GM08714 (cell line): ENCODE measurements at regions not wholly inside any gene's neighbourhood (a gene's known extent, or its start where the extent isn't known, plus 50 kb on each side); places are given as distances from the start of the nearest gene placed in this dataset.

ENCODE experiments used
- H3K4me3 ChIP-seq: fragments of 200-500 bp; sonication (Bioruptor generic); 2 replicates; pipeline ENCODE4 v1.5.1; 2014; ENCODE audit warnings: mild to moderate bottlenecking, low read length, inconsistent platforms
- ZNF274 ChIP-seq: IDR thresholded peaks from 2 replicates; pipeline ENCODE4 v1.6.1; 2012; ENCODE audit warnings: mild to moderate bottlenecking, low read depth, low read length

- no peak for TF ChIP-seq ZNF274
- H3K4me3 ChIP-seq, result no peak overlapping the region
Observed at GRCh38 chr4:163795885-163796284, 301.4 kb downstream of the TMA16 start.

GRCh38 chr4:163804001-163804400 is 309.5 kb downstream of the TMA16 start:
- TF ChIP-seq ZNF274, result no peak

GRCh38 chr4:163806653-163807052 is 312.2 kb downstream of the TMA16 start:
- no peak for TF ChIP-seq ZNF274
- H3K4me3 ChIP-seq, result no peak overlapping the region

More at GRCh38 chr4:163804001-163804400, 309.5 kb downstream of the TMA16 start:
- no peak overlapping the region for H3K4me3 ChIP-seq

GRCh38 chr4:163808011-163808410 is 313.5 kb downstream of the TMA16 start:
- no peak for TF ChIP-seq ZNF274
- H3K4me3 ChIP-seq, result no peak overlapping the region

- H3K4me3 ChIP-seq, result no peak overlapping the region
- TF ChIP-seq ZNF274, result no peak
Observed at GRCh38 chr4:163810755-163811154, 316.3 kb downstream of the TMA16 start.

DNA sequence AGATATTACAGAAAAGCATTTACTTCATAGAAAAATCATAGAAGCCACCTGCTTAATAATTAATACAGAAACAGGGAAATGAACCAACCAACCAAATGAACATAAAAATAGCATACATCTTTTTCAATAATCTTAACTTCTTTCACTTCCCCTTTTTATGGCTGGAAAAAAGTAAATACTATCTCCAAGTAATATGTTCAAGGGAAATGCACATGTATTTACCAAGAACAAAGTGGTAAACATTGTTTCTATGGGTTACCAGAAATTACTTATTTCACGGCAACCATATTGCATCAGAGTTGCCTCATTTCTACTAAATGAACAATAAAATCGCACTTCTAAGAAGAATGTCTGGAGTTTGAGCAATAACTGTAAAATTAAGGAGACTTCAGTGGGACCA is 321.3 kb downstream of the TMA16 start:
- no peak overlapping the region for H3K4me3 ChIP-seq
- TF ChIP-seq ZNF274, result no peak

DNA sequence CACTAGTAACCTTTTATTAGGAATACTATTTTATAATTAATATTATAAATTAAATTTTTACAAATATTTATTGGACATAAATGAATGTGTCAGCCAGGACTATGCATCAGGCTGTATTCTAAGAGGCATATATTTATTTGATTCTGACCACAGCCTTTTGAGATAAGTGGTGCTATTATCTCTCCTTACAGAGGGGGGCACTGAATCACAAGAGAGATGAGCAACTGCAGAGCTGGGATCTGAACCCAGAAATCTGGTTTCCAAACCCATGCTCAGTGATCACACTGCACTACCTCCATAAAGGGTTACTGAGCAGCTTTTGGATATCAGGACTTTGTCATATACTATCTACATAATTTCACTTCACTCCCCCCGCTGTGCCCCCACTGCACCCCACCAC is 322.0 kb downstream of the TMA16 start:
- no peak for TF ChIP-seq ZNF274

DNA sequence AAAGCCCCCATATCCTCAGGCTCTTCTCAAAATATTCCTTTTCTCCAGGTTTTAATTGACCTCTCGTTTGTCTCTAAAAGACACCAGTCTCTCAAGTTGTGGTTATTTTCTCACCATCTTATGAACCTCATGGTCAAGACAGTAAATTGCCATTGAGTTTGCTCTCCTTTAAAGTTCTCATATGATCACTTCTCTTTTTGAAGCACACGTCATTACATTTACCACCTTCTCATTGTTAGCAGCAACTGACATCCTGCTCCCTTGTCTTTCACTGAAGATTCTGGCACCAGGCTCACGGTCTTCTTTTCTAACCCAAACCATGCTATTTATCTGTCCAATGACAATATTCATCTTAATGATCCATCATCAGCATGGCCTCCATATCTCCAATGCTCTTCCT is 324.2 kb downstream of the TMA16 start:
- no peak overlapping the region for H3K4me3 ChIP-seq
- TF ChIP-seq ZNF274, result no peak

More for the DNA sequence above, 322.0 kb downstream of the TMA16 start:
- no peak overlapping the region for H3K4me3 ChIP-seq

- H3K4me3 ChIP-seq, result no peak overlapping the region
- TF ChIP-seq ZNF274, result no peak
Observed at GRCh38 chr4:163833669-163834068, 339.2 kb downstream of the TMA16 start.

DNA sequence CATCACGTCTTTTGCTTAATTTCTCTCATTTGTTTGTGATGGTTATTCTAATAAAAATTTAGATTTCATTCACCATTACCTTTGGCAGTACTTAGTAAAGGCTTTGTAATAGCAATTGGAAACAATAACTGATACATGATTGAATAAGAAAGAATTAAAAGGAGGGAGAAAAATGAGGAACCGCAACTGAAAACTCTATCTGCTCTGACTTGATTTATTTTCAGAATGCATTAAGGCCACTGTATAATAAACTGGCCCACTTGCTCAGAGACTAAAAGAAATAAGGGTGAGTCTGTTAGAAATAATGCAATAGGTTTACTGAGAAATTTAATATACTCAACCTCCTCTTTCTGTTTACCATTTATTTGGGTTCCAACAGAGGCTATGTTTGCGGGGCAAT is 351.5 kb downstream of the TMA16 start:
- no peak for TF ChIP-seq ZNF274
- H3K4me3 ChIP-seq, result no peak overlapping the region

- H3K4me3 ChIP-seq, result no peak overlapping the region
- TF ChIP-seq ZNF274, result no peak
Observed at GRCh38 chr4:163852246-163852645, 357.8 kb downstream of the TMA16 start.

DNA sequence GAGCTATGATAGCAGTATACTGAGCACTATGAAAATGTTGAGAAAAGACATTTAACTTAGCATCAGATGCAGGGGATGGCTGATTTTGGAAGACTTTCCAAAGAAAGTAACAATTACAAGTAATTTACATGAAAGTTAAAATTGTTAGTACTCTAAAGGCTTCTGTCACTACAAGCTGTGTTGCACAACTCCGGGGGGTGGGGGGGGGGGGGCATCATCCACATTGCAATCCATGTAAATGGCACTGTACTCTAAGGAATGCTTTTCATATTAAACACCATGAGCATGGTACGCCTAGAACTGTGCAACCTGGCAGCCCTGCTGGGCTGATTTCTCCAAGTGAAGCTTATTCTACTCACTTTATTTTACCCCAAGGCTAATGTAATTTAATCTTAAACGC is 363.4 kb downstream of the TMA16 start:
- H3K4me3 ChIP-seq, result no peak overlapping the region
- no peak for TF ChIP-seq ZNF274

- no peak for TF ChIP-seq ZNF274
- H3K4me3 ChIP-seq, result no peak overlapping the region
Observed at GRCh38 chr4:163858515-163858914, 364.0 kb downstream of the TMA16 start.

DNA sequence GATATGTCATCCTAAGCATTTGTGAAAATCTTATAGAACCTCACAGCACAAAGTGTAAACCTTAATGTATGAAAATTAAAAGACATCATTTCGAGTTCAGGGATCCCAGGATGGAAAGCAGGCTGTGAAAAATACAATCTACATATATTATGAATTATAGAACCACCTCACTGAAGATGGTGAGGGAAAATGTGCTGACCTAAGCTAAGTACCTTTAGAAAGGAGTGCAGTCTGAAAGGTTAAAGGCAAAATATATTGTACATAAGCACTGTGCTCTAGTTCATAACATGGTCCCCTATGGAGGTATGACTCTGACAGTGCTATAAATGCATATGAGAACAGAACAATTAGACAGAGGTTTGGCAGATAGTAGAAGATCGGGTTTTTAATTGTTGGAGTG is 368.6 kb downstream of the TMA16 start:
- H3K4me3 ChIP-seq, result no peak overlapping the region
- TF ChIP-seq ZNF274, result no peak

DNA sequence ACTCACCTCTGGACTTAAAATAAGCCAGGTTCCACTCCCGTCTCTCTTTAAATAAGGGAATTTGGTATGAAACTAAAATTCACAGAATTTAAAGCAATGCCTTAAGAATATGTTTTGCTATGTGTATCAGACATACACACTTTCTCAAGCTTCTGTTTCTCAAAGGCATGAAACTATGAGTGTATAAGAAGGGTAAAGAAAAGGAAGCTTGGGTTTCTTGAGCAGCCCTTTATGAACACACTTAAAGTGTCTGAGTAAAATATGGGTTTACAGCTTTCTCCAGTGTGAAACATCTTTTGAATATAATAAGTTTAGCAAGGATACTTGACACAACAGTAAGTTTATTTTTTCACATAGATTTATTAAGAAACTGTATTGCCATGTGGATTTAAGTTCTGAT is 370.5 kb downstream of the TMA16 start:
- TF ChIP-seq ZNF274, result no peak

DNA sequence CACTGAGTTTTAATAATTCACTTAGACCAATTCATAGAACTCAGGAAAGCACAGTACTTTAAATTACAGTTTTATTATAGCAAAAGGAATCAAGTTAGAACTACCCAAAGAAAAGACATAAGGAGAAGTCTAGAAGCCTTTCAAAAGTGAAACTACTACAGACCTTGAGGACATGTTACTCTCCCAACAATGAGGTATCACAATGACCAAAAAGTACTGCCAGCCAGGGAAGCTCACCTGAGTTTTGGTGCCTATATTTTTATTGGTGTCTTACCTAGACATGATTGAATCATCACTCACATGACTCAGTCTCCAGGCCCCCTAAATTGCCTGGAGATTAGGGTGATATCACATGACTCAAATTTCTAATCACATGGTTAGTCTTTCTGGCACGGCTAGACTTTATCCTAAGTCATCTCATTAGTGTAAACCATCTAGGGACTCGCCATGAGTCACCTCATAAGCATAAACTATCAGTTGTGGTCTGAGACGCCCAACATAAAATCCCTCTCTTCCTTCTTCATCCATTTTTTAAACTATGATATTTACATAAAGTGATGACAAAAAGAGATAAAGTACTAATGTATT is 372.3 kb downstream of the TMA16 start:
- no peak overlapping the region for H3K4me3 ChIP-seq
- no peak for TF ChIP-seq ZNF274

More for the DNA sequence above, 370.5 kb downstream of the TMA16 start:
- no peak overlapping the region for H3K4me3 ChIP-seq

GRCh38 chr4:163868445-163868844 is 374.0 kb downstream of the TMA16 start:
- TF ChIP-seq ZNF274, result no peak
- H3K4me3 ChIP-seq, result no peak overlapping the region
